RWPE2 (cell line): ENCODE measurements at regions not wholly inside any gene's neighbourhood (a gene's known extent, or its start where the extent isn't known, plus 50 kb on each side); places are given as distances from the start of the nearest gene placed in this dataset.

Experiments used
- ATAC-seq: fragments of 200-7000 bp; cut with Tn5 transposase; 3 replicates; pipeline ENCODE4 v1.9.1; 2021; ENCODE audit warnings: low read depth
- DNase-seq: peaks from one replicate; pipeline ENCODE4 v3.0.0-alpha.2; 2020; ENCODE audit warnings: low spot score
- H3K27ac ChIP-seq: fragments of 450-650 bp; 2 replicates; pipeline ENCODE4 v1.5.1; 2017; ENCODE audit warnings: mild to moderate bottlenecking; ENCODE audit not compliant: poor library complexity, severe bottlenecking
- H3K27me3 ChIP-seq: fragments of 250-450 bp; sonication (Bioruptor Pico); 2 replicates; pipeline ENCODE4 v1.5.1; 2021; ENCODE audit warnings: mild to moderate bottlenecking, moderate library complexity; ENCODE audit not compliant: insufficient read depth, poor library complexity, severe bottlenecking
- H3K36me3 ChIP-seq: fragments of 250-450 bp; sonication (Bioruptor Pico); 2 replicates; pipeline ENCODE4 v1.5.1; 2020; ENCODE audit warnings: low read depth, mild to moderate bottlenecking, moderate library complexity
- H3K4me1 ChIP-seq: fragments of 250-450 bp; sonication (Bioruptor Pico); 2 replicates; pipeline ENCODE4 v1.5.1; 2021; ENCODE audit warnings: mild to moderate bottlenecking, moderate library complexity; ENCODE audit not compliant: insufficient read depth, poor library complexity, severe bottlenecking
- H3K4me3 ChIP-seq: fragments of 250-450 bp; sonication (Bioruptor Pico); 2 replicates; pipeline ENCODE4 v1.5.1; 2021; ENCODE audit warnings: mild to moderate bottlenecking, moderate library complexity; ENCODE audit not compliant: severe bottlenecking
- H3K9me3 ChIP-seq: fragments of 250-450 bp; sonication (Bioruptor Pico); 2 replicates; pipeline ENCODE4 v1.5.1; 2021; ENCODE audit warnings: mild to moderate bottlenecking, moderate library complexity; ENCODE audit not compliant: severe bottlenecking
- CTCF ChIP-seq: fragments of 450-650 bp; IDR thresholded peaks from one replicate; pipeline ENCODE4 v1.5.1; 2017; ENCODE audit warnings: mild to moderate bottlenecking, moderate library complexity; ENCODE audit not compliant: poor library complexity, severe bottlenecking

- Histone ChIP-seq H3K36me3 (no peaks in the 10 kb centered on the region), H3K27me3 (no peaks in the 10 kb centered on the region), H3K4me3 (no peak overlapping the region), H3K9me3 (no peaks in the 10 kb centered on the region), H3K27ac (no peak overlapping the region), H3K4me1 (peaks cover 8% of the 10 kb centered on the region)
- TF ChIP-seq CTCF: no peak
- DNase-seq (no peak), ATAC-seq (no peak)
Measured at GRCh38 chr7:27367179-27367932, 124.8 kb downstream of the EVX1 start.

DNA sequence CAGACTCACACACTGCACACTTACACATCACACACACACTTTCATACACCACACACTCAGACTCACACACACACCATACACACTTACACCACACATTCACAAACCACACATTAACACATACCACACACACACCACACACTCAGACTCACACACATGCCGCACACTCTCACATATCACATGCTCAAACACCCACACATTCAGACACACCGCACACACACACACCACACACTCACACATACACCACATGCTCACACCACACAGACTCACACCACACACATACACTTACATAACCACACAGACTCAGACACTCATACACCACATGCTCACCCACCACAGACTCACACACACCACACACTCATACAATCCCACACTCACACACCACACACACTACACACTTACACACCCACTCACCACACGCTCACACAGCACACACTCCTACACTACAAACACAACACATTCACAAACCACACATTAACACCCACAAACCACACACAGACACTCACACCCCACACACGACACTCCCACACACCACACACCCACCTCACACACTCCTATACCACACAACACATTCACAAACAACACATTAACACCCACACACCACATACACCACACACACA is 125.4 kb downstream of the EVX1 start:
- Histone ChIP-seq H3K4me3 (no peak overlapping the region), H3K27ac (no peak overlapping the region), H3K9me3 (no peaks in the 10 kb centered on the region), H3K27me3 (no peaks in the 10 kb centered on the region), H3K4me1 (peaks cover 10% of the 10 kb centered on the region), H3K36me3 (no peaks in the 10 kb centered on the region)
- no peak for ATAC-seq
- no peak for TF ChIP-seq CTCF
- DNase-seq: no peak

DNA sequence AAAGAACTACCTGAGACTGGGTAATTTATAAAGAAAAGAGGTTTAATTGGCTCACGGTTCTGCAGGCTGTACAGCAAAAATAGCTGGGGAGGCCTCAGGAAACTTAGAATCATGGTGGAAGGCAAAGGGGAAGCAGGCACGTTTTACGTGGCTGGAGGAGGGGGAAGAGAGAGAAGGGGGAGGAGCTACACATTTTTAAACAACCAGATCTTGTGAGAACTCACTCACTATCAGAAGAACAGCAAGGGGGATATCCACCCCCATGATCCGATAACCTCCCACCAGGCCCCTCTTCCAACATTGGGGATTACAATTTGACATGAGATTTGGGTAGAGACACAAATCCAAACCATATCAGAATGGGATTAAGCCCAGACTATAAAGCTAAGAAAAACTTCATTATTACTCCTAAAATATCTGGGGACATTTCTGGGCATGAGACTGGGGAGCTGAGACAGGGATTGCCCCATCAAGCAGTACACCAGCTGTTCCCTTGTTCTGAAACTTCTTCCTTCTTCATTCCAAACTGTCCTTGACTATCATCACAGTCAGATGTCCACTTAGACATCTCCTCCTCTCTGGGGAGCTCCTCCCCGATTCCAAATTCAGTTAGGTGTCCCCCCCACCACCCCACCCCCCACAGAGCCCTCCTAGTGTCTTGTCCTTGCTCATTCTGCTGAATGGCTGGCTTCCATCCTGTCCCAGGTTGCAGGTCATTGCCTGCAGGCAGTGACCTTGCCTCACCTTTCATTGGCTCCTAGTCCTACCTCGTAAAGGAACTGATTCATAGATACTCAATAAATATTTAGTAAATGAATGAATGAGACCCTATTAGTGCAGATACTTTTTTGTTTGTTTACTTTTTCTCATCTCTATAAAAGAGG is 132.6 kb downstream of the EVX1 start:
- Histone ChIP-seq H3K36me3 (no peaks in the 10 kb centered on the region), H3K9me3 (no peaks in the 10 kb centered on the region), H3K4me3 (no peak overlapping the region), H3K4me1 (peaks cover 2% of the 10 kb centered on the region), H3K27me3 (no peaks in the 10 kb centered on the region), H3K27ac (no peak overlapping the region)
- DNase-seq (no peak), ATAC-seq (no peak)
- no peak for TF ChIP-seq CTCF

GRCh38 chr7:27375958-27376357 is 133.4 kb downstream of the EVX1 start:
- Histone ChIP-seq H3K27me3 (no peaks in the 10 kb centered on the region), H3K9me3 (no peaks in the 10 kb centered on the region), H3K27ac (no peak overlapping the region), H3K36me3 (no peaks in the 10 kb centered on the region), H3K4me3 (no peak overlapping the region), H3K4me1 (peaks cover 2% of the 10 kb centered on the region)
- DNase-seq: no peak
- no peak for ATAC-seq
- no peak for TF ChIP-seq CTCF
